Stimulated activated memory B cell treated with anti-CD40 and anti-IgM and Interleukin-4, amounts not matched to agents 10 μg/mL and 1 μg/mL and 100 μg/mL, for 72 hours (primary cell): ENCODE measurements at regions not wholly inside any gene's neighbourhood (a gene's known extent, or its start where the extent isn't known, plus 50 kb on each side); places are given as distances from the start of the nearest gene placed in this dataset.
"Not testable (repeated sequence)": the region's sequence is repeated elsewhere in the genome, so short reads cannot be mapped to it uniquely, and the experiment has no call there.

Experiments
- ATAC-seq: fragments of 150-1000 bp; cut with Tn5 transposase; 2 replicates; pipeline ENCODE4 v1.10.0; 2021
- H3K27ac Mint-ChIP-seq: one replicate; pipeline ENCODE4 v1.8.0; 2022; ENCODE audit warnings: mild to moderate bottlenecking, mixed read lengths
- H3K27me3 Mint-ChIP-seq: one replicate; pipeline ENCODE4 v1.8.0; 2022; ENCODE audit warnings: mixed read lengths
- H3K36me3 Mint-ChIP-seq: one replicate; pipeline ENCODE4 v1.8.0; 2022; ENCODE audit warnings: mixed read lengths
- H3K4me1 Mint-ChIP-seq: one replicate; pipeline ENCODE4 v1.8.0; 2022; ENCODE audit warnings: mixed read lengths
- H3K4me3 Mint-ChIP-seq: one replicate; pipeline ENCODE4 v1.8.0; 2022; ENCODE audit warnings: mild to moderate bottlenecking, moderate library complexity, mixed read lengths
- H3K9me3 Mint-ChIP-seq: one replicate; pipeline ENCODE4 v1.8.0; 2022; ENCODE audit warnings: mixed read lengths

- Mint-ChIP-seq H3K9me3 (peaks cover 6% of the 10 kb centered on the region), H3K27me3 (no peaks in the 10 kb centered on the region), H3K4me3 (no peak overlapping the region), H3K4me1 (no peaks in the 10 kb centered on the region), H3K36me3 (no peaks in the 10 kb centered on the region), H3K27ac (no peak overlapping the region)
- ATAC-seq, result no peak
These were observed 70.2 kb upstream of the GRB10 start for GRCh38 chr7:50852901-50853300.

- peaks cover 6% of the 10 kb centered on the region for H3K9me3 Mint-ChIP-seq
- no peaks in the 10 kb centered on the region for H3K4me1 Mint-ChIP-seq
- H3K27ac Mint-ChIP-seq, result no peak overlapping the region
- no peak for ATAC-seq
- no peaks in the 10 kb centered on the region for H3K36me3 Mint-ChIP-seq
- no peak overlapping the region for H3K4me3 Mint-ChIP-seq
- no peaks in the 10 kb centered on the region for H3K27me3 Mint-ChIP-seq
These were observed 69.2 kb upstream of the GRB10 start for GRCh38 chr7:50851891-50852290.

- H3K27me3 Mint-ChIP-seq, result no peaks in the 10 kb centered on the region
- no peaks in the 10 kb centered on the region for H3K36me3 Mint-ChIP-seq
- H3K27ac Mint-ChIP-seq, result no peak overlapping the region
- no peak overlapping the region for H3K4me3 Mint-ChIP-seq
- peaks cover 6% of the 10 kb centered on the region for H3K9me3 Mint-ChIP-seq
- no peaks in the 10 kb centered on the region for H3K4me1 Mint-ChIP-seq
- ATAC-seq, result no peak
These were observed 68.8 kb upstream of the GRB10 start for GRCh38 chr7:50851451-50851850.

GRCh38 chr7:50849991-50850390 is 67.3 kb upstream of the GRB10 start:
- ATAC-seq, result no peak
- Mint-ChIP-seq H3K4me3 (no peak overlapping the region), H3K4me1 (no peaks in the 10 kb centered on the region), H3K27me3 (no peaks in the 10 kb centered on the region), H3K36me3 (no peaks in the 10 kb centered on the region), H3K9me3 (peaks cover 9% of the 10 kb centered on the region), H3K27ac (no peak overlapping the region)

GRCh38 chr7:50848203-50848602 is 65.5 kb upstream of the GRB10 start:
- H3K4me1 Mint-ChIP-seq, result no peaks in the 10 kb centered on the region
- H3K27ac Mint-ChIP-seq, result no peak overlapping the region
- no peaks in the 10 kb centered on the region for H3K36me3 Mint-ChIP-seq
- no peaks in the 10 kb centered on the region for H3K27me3 Mint-ChIP-seq
- ATAC-seq, result no peak
- H3K9me3 Mint-ChIP-seq, result peaks cover 11% of the 10 kb centered on the region
- H3K4me3 Mint-ChIP-seq, result no peak overlapping the region

- peaks cover 10% of the 10 kb centered on the region for H3K9me3 Mint-ChIP-seq
- not testable (repeated sequence) for H3K4me3 Mint-ChIP-seq, ATAC-seq, H3K36me3 Mint-ChIP-seq, H3K4me1 Mint-ChIP-seq, H3K27ac Mint-ChIP-seq
- peaks cover 13% of the 10 kb centered on the region for H3K27me3 Mint-ChIP-seq
These were observed 62.2 kb upstream of the GRB10 start for GRCh38 chr7:50844861-50845260.

- no peak for ATAC-seq
- H3K9me3 Mint-ChIP-seq, result peaks cover 5% of the 10 kb centered on the region
- peaks cover 13% of the 10 kb centered on the region for H3K27me3 Mint-ChIP-seq
- H3K36me3 Mint-ChIP-seq, result no peaks in the 10 kb centered on the region
- H3K4me3 Mint-ChIP-seq, result no peak overlapping the region
- H3K27ac Mint-ChIP-seq, result no peak overlapping the region
- H3K4me1 Mint-ChIP-seq, result no peaks in the 10 kb centered on the region
These were observed 59.3 kb upstream of the GRB10 start for GRCh38 chr7:50842041-50842440.

- H3K9me3 Mint-ChIP-seq, result no peaks in the 10 kb centered on the region
- H3K4me3 Mint-ChIP-seq, result no peak overlapping the region
- H3K36me3 Mint-ChIP-seq, result no peaks in the 10 kb centered on the region
- H3K27me3 Mint-ChIP-seq, result peaks cover 13% of the 10 kb centered on the region
- H3K27ac Mint-ChIP-seq, result no peak overlapping the region
- H3K4me1 Mint-ChIP-seq, result no peaks in the 10 kb centered on the region
- no peak for ATAC-seq
These were observed 56.1 kb upstream of the GRB10 start for GRCh38 chr7:50838675-50839377.

GRCh38 chr7:50837965-50838364 is 55.3 kb upstream of the GRB10 start:
- Mint-ChIP-seq H3K27me3 (peaks cover 20% of the 10 kb centered on the region), H3K9me3 (peaks cover 2% of the 10 kb centered on the region), H3K4me1 (no peaks in the 10 kb centered on the region), H3K36me3 (no peaks in the 10 kb centered on the region), H3K4me3 (no peak overlapping the region), H3K27ac (no peak overlapping the region)
- no peak for ATAC-seq

GRCh38 chr7:50836646-50837045 is 54.0 kb upstream of the GRB10 start:
- no peak overlapping the region for H3K4me3 Mint-ChIP-seq
- no peak overlapping the region for H3K27ac Mint-ChIP-seq
- peak; percentile 16 for ATAC-seq
- no peaks in the 10 kb centered on the region for H3K4me1 Mint-ChIP-seq
- peaks cover 12% of the 10 kb centered on the region for H3K27me3 Mint-ChIP-seq
- H3K36me3 Mint-ChIP-seq, result no peaks in the 10 kb centered on the region
- peaks cover 2% of the 10 kb centered on the region for H3K9me3 Mint-ChIP-seq

- peaks cover 8% of the 10 kb centered on the region for H3K27me3 Mint-ChIP-seq
- ATAC-seq, result no peak
- no peak overlapping the region for H3K27ac Mint-ChIP-seq
- H3K9me3 Mint-ChIP-seq, result peaks cover 2% of the 10 kb centered on the region
- H3K4me1 Mint-ChIP-seq, result no peaks in the 10 kb centered on the region
- no peak overlapping the region for H3K4me3 Mint-ChIP-seq
- H3K36me3 Mint-ChIP-seq, result no peaks in the 10 kb centered on the region
These were observed 52.5 kb upstream of the GRB10 start for GRCh38 chr7:50835156-50835555.

- Mint-ChIP-seq H3K27ac (no peak overlapping the region), H3K4me3 (no peak overlapping the region), H3K27me3 (peaks cover 8% of the 10 kb centered on the region), H3K36me3 (no peaks in the 10 kb centered on the region), H3K9me3 (peaks cover 2% of the 10 kb centered on the region), H3K4me1 (no peaks in the 10 kb centered on the region)
- ATAC-seq, result no peak
These were observed 52.0 kb upstream of the GRB10 start for GRCh38 chr7:50834679-50835078.

GRCh38 chr7:50834031-50834535 is 51.4 kb upstream of the GRB10 start:
- ATAC-seq, result no peak
- no peaks in the 10 kb centered on the region for H3K4me1 Mint-ChIP-seq
- H3K36me3 Mint-ChIP-seq, result no peaks in the 10 kb centered on the region
- H3K27ac Mint-ChIP-seq, result no peak overlapping the region
- H3K9me3 Mint-ChIP-seq, result peaks cover 2% of the 10 kb centered on the region
- H3K27me3 Mint-ChIP-seq, result peaks cover 8% of the 10 kb centered on the region
- H3K4me3 Mint-ChIP-seq, result no peak overlapping the region

GRCh38 chr7:50832744-50833143 is 50.0 kb upstream of the GRB10 start:
- Mint-ChIP-seq H3K27ac (no peak overlapping the region), H3K27me3 (peaks cover 8% of the 10 kb centered on the region), H3K9me3 (peaks cover 2% of the 10 kb centered on the region), H3K4me1 (no peaks in the 10 kb centered on the region), H3K4me3 (no peak overlapping the region), H3K36me3 (no peaks in the 10 kb centered on the region)
- no peak for ATAC-seq
